HG03139 (cell line): ENCODE measurements at regions not wholly inside any gene's neighbourhood (a gene's known extent, or its start where the extent isn't known, plus 50 kb on each side); places are given as distances from the start of the nearest gene placed in this dataset.
"Not testable (repeated sequence)": the region's sequence is repeated elsewhere in the genome, so short reads cannot be mapped to it uniquely, and the experiment has no call there.

Source experiments
- ATAC-seq: cut with Tn5 transposase; IDR thresholded peaks from one replicate; pipeline ENCODE4 v1.9.1; 2021; ENCODE audit not compliant: unreplicated experiment

DNA sequence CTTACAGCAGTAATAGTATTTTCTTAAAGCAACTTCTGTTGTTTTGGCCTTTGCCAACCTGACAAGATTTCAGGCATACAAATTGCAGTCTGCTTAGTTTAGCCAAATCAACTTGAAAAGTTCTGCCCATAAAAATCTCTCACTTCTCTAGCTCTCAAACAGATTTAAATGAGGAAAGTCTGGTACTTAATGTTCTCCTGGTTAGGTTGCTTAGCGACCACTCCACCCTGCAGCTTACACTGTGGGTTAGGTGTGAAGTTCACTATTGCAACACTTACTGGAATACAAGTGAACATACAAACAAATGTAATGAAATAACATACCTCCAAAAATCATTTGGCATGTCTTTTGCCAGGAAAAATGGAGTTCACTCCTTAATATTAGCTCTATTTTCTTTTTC is 178.7 kb upstream of the PCDH9 start:
- no peak for ATAC-seq

DNA sequence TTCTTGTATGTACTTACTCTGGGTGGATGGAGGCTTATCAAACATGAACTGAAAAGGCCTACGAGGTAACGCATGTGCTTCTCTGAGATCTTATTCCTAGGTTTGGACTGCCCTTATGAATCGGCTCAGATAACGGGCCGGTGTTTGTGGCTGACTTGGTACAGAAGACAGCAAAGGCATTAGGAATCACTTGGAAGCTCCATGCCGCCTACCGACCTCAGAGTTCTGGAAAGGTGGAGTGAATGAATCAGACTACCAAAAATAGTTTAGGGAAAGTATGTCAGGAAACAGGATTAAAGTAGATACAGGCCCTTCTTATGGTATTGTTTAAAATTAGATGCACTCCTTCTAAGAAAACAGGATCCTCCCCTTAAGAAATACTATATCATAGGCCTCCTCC is 172.4 kb upstream of the PCDH9 start:
- ATAC-seq = no peak

DNA sequence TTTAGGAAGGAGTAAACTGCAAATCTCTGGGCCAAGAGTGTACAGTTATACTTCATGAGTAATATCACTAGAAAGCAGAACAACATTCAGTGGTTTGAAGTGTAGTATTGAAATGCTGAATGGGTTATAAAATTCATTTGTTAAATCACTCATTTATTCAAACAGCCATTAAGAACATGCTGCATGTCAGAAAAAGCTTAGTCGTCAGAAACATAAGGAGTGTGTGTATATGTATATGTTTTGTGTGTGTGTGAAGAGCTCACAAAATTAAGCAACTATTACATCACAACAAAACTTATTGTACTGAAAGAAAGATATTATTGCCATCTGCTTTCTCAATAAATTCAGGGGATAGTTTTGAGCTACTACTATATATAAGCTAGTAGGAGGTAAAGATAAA is 165.4 kb upstream of the PCDH9 start:
- ATAC-seq = no peak

DNA sequence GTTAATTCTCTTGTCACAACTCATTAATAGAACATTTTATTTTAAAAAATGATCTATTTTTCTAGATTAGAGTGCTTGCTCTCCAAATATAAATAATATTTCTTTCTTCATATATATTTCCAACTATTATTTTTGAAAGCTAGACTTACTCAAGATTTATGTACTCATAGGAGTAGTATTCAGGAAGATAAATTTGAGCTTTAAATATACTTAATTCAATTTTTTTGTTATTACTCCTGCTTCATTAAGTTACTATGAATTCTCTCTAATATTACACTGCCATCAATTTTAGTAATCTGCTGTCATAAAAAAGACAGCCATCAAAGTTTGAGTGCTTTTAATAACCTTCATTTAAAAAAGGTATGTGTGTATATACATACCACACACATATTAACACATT is 161.9 kb upstream of the PCDH9 start:
- ATAC-seq = no peak

DNA sequence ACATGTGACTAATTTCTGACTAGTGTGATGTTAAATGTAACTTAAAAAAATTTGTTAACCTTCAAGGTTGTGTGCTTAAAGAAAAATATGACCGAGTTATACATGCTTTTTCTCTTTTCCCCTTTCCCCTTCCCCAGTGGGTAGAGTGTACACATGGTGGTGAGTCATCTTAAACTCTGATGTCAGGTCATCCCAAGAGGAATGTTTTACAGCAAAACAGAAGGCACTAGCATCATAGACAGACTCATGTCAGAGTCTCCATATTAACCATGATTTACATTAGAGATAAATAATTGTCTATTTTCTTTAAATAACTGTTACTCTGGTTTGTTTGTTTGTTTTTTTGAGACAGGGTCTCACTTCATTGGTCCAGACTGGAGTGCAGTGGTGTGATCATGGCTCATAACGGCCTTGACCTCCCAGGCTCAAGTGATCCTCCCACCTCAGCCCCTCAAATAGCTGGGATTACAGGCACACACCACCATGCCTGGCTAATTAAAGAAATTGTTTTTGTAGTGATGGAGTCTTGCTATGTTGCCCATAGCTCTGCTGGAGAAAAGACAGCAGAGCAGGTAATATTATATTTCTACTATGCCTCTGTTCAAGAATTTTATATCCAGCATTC is 160.4 kb upstream of the PCDH9 start:
- no peak for ATAC-seq

DNA sequence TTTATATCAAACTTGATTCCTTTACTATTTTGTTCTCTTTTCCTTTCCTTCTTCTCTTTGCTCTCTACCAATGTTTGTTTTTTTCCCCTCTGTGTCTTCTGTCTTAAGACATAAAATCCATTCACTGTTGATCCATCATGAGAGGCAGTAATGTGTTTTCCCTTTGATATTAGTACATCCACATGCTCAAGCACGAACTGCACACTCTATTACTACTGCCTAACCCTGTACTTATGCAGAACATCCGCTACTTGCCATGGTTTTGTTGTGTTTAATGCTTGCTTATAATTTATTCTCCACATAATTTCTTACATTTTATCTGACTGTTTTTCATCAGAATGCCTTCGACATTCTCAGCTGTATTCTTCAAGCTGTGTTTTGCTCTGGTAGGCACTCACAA is 159.0 kb upstream of the PCDH9 start:
- no peak for ATAC-seq

DNA sequence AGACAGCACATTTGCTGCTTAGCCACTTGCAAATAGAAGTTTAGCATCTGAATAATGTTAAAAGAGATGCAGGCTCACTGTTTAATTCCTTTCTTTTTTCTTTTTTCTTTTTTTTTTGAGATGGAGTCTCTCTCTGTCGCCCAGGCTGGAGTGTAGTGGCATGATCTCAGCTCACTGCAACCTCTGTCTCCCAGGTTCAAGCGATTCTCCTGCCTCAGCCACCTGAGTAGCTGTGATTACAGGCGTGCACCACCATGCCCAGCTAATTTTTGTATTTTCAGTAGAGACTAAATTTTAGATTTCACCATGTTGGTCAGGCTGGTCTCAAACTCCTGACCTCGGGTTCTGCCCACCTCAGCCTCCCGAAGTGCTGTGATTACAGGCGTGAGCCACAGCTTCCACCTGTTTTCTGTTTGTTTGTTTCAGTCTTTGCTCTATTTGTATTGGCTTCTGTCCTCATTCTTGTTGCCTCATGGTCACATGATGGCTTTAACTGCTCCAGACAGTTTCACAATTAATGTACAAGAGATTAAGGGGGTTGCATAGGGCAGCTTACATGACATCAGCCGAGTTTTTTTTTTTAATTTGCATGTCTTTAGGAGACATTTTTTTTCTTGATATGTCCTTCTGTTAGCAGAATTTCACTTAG is 153.1 kb upstream of the PCDH9 start:
- ATAC-seq = not testable (repeated sequence)

DNA sequence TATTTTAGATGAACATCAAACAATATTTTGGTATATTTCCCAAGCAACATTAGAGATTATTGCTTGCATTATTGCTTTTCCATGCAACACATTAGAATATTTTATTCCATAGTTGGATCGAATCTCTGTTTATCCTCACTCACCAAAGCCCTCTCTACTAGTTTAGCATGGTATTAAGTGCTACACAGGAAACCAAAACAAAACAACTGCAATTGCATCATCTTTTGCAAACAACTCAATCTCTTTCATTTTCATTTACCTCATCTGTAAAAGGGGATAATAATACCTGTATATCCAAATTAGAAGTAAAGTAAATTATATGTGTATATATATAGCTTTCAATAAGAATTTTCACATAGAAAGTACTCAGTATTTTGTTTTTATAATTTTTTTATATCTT is 147.8 kb upstream of the PCDH9 start:
- ATAC-seq = no peak

DNA sequence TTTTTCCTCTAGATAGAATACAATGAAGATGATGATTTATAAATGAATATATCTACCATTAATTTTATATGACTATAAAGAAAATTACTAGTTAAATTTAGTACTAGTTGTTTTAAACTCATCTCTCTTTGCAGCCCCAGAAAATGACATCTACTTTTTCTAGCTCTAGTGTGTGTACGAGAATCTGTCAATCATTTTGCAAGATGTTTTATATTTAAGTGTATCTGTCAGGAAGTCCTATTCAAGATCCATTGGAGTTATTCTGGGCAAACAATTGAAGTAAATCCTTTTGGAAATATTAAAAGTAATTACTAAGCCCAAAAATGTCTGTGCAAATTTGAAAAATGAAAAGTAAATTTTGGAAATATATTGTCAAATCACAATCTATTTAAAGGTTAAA is 144.3 kb upstream of the PCDH9 start:
- no peak for ATAC-seq

DNA sequence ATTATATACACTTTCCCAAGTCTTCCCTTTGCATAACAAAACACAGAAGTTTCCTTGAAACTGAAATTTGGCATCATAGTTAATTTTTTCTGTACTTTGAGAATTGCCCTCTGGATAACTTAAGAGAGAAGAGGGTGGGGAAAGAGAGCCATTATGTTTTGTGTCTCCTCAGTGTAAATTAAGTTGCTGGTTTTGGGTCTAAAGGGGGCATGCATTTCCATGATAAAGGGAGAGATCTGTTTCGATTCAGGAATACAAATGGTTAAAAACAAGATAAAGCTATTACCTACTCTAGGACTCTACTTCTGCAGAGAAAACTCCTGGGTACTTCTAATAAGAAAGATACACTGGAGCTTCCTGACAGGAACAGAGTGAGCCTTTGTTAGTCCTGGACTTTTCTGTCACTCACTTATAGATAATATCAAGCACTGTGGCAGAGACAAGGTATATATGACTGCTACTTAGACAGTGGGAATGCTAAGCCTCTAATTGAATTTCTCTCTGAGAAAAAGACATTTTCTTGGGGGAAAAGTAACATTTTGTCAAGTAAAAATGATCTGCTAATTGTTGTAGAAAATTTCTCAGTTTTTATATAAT is 142.8 kb upstream of the PCDH9 start:
- ATAC-seq = no peak

DNA sequence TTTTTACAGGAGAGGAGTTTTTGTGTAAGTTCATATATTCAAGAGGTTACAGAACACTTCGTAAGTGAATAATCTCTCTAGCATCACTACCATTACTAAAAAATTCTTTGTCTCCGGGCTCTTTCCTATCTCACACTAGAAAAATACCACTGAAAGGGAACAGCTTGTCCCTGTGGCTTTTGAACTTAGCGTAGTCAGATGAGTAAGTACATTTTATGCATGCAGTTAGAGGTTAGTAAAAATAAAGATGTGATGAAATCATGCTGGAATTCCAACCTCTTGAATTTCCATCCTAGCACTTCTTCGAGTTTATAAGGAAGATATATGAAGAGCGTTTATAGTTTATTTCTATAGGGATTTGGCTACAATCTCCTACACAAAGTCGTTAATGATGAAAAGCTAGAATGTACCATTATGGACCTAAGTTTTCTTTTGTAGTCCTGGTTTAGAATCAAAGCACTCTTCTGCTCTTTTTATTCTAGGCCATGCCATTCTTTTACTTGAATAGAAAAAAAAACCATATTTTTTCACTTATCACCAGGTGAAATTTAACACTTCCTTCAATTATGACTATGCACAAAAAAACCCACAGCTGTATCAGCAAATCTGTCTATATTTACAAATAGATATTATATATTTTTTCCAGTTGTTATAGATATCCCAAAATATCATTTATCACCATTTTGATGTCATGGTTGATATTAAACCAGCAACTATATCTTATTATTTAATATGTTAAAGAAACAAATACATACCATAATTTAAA is 139.9 kb upstream of the PCDH9 start:
- ATAC-seq = no peak

DNA sequence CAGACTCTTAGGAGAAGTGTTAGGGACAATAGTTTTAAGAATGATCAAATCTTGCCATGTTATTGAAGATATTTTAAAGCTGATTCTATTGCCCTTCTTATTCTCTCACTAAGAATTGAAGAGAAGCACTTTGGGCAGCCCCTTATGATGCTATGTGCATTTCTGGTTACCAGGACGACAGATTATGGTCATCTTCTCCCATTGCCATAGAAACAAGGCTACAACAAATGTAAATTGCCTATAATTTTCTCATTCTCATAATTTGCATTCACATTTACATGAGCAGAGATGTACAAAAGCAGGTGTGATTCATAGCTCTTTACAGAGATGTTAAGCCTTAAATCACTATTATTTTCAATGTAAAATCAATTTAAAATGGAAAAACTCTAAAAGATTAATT is 137.3 kb upstream of the PCDH9 start:
- ATAC-seq = no peak

DNA sequence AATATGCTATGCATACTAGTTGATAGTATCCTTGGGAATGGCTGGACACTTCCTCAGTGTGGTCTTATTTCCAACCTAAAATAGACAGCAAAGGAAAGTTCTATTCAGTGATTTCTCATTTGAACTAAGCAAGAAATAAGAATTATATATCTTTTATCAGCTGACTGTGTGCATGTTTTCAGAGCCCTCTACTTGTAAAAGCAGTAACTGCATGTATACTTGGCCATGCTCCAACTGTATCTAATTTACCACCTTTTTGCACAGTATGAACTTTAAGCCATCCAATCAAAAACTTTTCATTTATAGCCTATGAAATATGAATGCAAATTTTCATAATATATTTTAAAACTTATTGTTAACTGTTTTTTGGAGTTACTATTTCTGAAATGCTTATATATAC is 136.4 kb upstream of the PCDH9 start:
- ATAC-seq = no peak

DNA sequence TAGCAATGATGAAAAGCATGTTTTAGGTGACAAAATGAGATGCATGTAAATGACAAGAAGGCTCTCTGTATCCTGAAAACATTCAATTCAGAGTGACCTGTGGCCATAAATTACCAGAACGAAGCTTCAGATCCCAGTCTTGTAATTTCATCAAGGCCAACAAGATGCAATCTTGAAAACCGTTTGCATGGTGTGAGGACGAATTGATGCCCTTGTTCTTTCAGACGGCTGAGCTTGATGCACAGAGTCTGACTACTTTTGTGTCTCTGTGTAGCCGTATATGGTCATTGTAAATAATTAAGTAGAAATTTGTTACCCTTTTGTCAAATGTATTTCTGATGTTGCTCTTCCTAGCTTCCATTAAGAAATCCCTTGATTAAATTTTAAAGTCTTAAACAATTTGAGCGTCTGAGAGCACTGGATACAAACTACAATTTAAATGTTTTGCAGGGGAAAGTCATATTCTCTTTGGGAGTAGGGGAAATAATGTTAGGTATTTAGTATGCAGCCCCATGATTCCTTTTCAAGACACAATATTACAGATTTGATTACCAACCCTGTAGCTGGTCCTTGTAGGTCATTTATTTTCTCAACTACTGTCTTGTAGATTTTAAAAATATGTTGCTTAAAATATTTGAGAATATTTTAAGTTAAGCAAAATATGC is 125.8 kb upstream of the PCDH9 start:
- no peak for ATAC-seq

DNA sequence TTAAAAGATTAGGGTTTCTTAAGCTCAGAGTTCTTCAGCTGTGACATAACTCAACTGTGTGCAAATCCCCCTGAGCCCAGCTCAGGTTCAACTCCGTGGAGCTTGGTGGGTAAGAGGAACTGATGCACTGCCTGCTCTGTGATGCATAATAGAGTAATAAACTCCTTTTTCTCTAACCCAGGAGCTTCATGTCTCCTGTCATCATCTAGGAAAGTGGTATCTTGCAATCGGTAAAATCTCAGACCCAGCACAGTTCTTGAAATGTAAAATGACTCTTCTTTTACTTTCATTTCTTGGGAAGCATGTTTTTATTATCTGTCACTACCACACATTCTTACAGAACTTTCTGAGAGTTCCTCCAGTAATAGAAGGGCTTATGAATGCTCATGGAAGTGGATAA is 123.8 kb upstream of the PCDH9 start:
- ATAC-seq = no peak

DNA sequence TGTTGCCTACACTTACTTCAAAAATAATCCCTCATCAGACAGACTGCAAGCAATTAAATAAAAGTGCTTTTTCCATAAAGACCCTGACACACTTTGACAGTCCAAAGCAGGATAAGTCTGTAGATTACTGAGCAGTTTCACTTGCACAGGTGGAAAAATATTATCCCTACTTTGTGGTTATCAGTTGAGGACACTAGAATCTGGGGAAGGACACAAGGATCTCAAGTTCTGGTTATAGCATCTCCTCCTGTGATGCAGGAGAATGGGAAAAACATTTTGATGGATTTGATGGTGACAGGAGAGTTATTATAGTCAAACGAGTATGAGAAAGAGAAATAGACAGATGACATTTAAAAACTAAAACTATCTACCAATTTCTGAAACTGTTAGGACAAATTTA is 122.9 kb upstream of the PCDH9 start:
- ATAC-seq = no peak

DNA sequence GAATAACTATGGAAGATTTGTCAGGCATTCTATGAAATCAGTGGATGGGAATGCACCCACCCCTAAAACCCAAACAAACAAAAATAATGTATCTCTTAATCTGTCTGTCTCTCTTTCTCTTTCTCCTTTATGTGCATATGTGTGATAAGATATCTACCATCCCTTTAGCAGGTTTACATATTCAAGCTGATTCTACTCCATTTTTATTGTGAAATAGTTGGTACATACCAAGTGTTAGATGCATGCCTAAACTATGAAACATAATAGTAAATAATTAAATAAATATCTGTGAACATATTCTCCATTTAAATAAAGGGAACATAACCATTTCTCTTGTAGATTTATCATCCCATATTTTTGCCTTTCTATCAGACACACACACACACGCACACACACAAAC is 121.8 kb upstream of the PCDH9 start:
- ATAC-seq = no peak

DNA sequence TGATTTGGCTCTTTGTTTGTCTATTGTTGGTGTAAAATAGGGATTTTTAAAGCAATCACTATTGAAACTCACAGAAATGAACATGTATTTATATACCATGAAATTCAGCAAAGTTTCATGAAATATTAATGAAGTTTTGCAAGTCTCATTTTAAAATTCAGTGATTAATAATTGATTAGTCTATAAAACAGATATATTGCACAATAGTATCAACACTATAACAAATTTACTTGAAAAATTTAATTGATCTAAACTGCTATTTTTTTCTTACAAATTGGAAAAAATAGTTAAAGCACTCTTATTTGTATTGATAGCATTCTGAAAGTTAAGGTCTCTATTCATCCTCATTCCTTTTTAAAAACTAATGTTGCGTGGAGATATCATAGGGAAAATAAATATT is 121.0 kb upstream of the PCDH9 start:
- no peak for ATAC-seq

DNA sequence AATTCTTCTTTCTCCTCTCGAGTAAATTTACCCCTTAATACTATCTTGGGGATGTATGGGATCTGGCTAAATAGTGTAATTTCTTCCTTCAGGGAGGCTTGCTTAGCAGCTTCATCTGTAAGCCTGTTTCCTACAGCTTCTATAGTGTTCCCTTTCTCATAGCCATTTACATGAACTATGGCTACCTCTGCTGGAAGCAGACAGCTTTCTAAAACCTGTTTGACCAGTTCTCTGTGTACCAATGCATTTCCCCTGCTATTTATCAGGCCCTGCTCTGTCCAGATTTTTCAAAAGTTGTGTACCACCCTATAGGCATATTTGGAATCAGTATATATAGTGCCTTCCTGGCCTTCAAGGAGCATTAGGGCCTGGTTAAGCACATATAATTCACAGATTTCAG is 113.6 kb upstream of the PCDH9 start:
- no peak for ATAC-seq

DNA sequence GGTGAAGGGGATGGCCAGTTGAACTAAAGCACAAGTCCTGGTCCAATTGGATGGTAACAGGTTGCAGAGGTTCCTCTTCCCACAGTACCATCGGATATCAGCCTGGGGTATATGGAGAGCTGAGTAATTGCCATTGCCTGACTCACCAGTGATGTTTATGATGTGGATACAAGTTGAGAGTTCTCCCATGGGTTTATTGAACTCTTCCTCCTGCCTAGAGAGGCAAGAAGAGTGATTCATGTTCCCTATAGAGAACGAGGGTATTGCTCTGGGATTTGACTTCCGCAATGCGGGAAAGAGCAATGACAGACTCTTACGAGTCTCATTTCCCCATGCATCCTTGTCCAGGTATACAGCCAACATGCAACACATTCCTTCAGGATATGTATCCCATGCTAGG is 111.3 kb upstream of the PCDH9 start:
- ATAC-seq = no peak

DNA sequence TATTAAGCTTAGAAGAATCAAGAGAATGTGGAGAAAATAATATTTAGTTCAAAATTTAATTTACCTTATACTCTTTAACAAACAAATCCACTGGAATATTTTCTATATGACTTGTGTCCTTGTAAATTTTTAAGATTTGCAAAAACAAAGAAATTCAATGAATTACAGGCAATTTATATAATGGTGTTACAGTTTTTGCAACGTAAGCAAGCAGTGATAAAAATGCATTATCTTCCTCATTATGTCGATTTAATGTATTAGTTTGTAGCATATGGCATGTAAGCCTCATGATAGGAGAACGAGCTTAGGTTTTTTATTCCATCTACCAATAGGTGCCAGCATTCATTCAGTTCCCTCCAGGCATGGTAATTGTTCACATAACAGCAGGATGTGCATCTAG is 100.0 kb upstream of the PCDH9 start:
- no peak for ATAC-seq

DNA sequence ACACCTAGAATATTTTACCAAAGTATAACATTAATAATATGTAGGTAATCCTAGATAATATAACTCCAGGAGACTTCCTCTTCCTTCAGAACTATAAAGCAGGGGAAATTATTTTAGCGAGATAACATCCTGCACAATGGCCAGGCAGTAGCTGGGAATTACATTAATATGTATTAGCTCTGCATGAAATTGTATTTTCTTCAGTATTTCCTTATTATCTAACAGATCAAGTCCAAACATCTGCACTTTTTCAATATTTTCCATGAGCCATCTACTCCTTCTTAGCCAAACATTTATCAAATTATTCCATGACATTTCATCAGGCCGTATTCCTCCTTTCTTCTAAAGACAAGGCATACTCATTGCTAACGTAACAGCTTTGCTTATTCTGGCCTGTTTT is 98.8 kb upstream of the PCDH9 start:
- no peak for ATAC-seq
